ENCODE measurements at regions not wholly inside any gene's neighbourhood (a gene's known extent, or its start where the extent isn't known, plus 50 kb on each side); places are given as distances from the start of the nearest gene placed in this dataset.

DNA sequence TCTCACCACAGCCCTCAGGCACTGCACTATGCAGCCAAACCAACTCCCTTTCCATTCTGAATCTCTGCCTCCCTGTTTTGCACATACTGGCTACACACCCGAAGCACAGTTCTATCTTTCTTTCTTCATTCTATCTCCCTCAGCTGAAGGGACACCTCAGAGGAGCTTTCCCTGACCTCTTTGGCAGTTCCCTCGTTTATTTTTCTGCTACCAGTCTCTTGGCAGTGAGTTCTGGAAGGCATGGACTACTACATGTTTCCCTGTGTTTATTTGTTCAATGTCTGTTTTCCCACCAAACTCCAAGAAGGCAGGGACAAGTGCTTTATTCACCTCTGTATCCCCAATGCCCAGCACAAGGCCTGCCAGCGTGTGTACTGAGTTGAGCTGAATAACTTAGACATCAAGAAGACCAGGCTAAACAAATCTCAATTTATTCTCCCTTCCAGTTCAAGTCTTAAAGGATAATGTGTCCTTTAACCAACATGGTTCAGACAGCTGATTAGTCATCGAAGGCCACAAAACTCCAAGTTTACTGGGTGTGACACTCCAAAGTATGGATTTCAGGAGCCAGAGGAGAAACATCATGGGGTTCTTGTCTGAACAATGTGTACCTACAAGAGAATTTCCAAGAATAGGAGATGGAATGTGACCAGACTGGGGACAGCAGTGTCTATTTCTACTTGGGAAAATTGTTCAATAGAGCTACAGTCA lies 260.1 kb upstream of the CTNNB1 start:
- H4K20me1 ChIP-seq (replicated peaks; ENCODE audit: control insufficient read depth, insufficient read depth, low read length) = no peaks in the 10 kb centered on the region
- H3K4me2 ChIP-seq (ENCODE audit: insufficient read depth, low read length) = no peak overlapping the region
- ChIA-PET CTCF (ENCODE audit: low intra/inter-chr PET ratio) (no interaction called here), POLR2A (interaction anchor here (0.5 kb wide), 1 partner anchor 223 kb away, joined by 3 read pairs; no protein-coding TSS in a partner anchor)
- H3K4me1 ChIP-seq (replicated peaks in 1 of 2; ENCODE audit: control insufficient read depth in 2 of 2, insufficient read depth in 2 of 2, low read length in 2 of 2) = no peaks in the 10 kb centered on the region
- H3K27ac ChIP-seq (ENCODE audit: extremely low read depth, low read depth, low read length) = no peak overlapping the region
- H3K4me3 ChIP-seq = no peak overlapping the region
- no peak for TF ChIP-seq KAT2B (IDR thresholded peaks at IDR 0.05; ENCODE audit: low read depth, low read length)
- TF ChIP-seq, protein P1, sequence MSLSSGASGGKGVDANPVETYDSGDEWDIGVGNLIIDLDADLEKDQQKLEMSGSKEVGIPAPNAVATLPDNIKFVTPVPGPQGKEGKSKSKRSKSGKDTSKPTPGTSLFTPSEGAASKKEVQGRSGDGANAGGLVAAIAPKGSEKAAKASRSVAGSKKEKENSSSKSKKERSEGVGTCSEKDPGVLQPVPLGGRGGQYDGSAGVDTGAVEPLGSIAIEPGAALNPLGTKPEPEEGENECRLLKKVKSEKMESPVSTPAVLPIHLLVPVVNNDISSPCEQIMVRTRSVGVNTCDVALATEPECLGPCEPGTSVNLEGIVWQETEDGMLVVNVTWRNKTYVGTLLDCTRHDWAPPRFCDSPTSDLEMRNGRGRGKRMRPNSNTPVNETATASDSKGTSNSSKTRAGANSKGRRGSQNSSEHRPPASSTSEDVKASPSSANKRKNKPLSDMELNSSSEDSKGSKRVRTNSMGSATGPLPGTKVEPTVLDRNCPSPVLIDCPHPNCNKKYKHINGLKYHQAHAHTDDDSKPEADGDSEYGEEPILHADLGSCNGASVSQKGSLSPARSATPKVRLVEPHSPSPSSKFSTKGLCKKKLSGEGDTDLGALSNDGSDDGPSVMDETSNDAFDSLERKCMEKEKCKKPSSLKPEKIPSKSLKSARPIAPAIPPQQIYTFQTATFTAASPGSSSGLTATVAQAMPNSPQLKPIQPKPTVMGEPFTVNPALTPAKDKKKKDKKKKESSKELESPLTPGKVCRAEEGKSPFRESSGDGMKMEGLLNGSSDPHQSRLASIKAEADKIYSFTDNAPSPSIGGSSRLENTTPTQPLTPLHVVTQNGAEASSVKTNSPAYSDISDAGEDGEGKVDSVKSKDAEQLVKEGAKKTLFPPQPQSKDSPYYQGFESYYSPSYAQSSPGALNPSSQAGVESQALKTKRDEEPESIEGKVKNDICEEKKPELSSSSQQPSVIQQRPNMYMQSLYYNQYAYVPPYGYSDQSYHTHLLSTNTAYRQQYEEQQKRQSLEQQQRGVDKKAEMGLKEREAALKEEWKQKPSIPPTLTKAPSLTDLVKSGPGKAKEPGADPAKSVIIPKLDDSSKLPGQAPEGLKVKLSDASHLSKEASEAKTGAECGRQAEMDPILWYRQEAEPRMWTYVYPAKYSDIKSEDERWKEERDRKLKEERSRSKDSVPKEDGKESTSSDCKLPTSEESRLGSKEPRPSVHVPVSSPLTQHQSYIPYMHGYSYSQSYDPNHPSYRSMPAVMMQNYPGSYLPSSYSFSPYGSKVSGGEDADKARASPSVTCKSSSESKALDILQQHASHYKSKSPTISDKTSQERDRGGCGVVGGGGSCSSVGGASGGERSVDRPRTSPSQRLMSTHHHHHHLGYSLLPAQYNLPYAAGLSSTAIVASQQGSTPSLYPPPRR (CRISPR knock-in tag; IDR thresholded peaks at IDR 0.05; ENCODE audit: borderline replicate concordance) = no peak
- no peak for TF ChIP-seq SETDB1 (IDR thresholded peaks at IDR 0.05; ENCODE audit: low read length)
- no peak for TF ChIP-seq CBFB (CRISPR knock-in tag; IDR thresholded peaks at IDR 0.05)
- no peak for TF ChIP-seq RHOXF2B (CRISPR knock-in tag; conservative IDR thresholded peaks at IDR 0.05)
- TF ChIP-seq ZC3H11A (IDR thresholded peaks at IDR 0.05; ENCODE audit: low read depth, low read length) = no peak
- TF ChIP-seq NEUROD1 (IDR thresholded peaks at IDR 0.05; ENCODE audit: borderline replicate concordance, low read depth, low read length, partially characterized antibody) = no peak
- no peak for TF ChIP-seq ZNF668 (CRISPR knock-in tag; IDR thresholded peaks at IDR 0.05)
- no peak for TF ChIP-seq POLR2AphosphoS5 (IDR thresholded peaks at IDR 0.05; ENCODE audit: control insufficient read depth, insufficient read depth, low read depth, low read length)
- H3K9me1 ChIP-seq (ENCODE audit: control insufficient read depth, insufficient read depth, low read length) = no peaks in the 10 kb centered on the region
- FAIRE-seq = no peak
- H3K9ac ChIP-seq (ENCODE audit: insufficient read depth in 1 of 2, low read depth in 2 of 2, low read length in 2 of 2) = no peak overlapping the region
- H3K9me3 ChIP-seq (replicated peaks; ENCODE audit: control insufficient read depth, insufficient read depth, low read depth, low read length) = no peaks in the 10 kb centered on the region
- intact Hi-C loops (cut with micrococcal nuclease) = no loop called here
- H3K36me3 ChIP-seq (ENCODE audit: control insufficient read depth, insufficient read depth, low read length) = no peaks in the 10 kb centered on the region
- H2AFZ ChIP-seq (ENCODE audit: low read depth, low read length) = no peak overlapping the region
- no peak for DNase-seq (ENCODE audit: extremely low read depth in 1 of 4, low spot score in 3 of 4)
- WGBS (ENCODE audit: insufficient coverage, low coverage, missing lambda C conversion rate) = 0% methylated on average over 4 of the region's 4 CpGs
- BruUV-seq (replicated peaks) = no TSS peak
- ATAC-seq = no peak
- in situ Hi-C loops (cut with MboI) = no loop called here
- no peaks in the 10 kb centered on the region for H3K27me3 ChIP-seq (ENCODE audit: control insufficient read depth in 2 of 2, insufficient read depth in 2 of 2, low read length in 2 of 2)
- H3K79me2 ChIP-seq (ENCODE audit: control insufficient read depth, insufficient read depth, low read length) = no peaks in the 10 kb centered on the region
